ENCODE measurements at regions not wholly inside any gene's neighbourhood (a gene's known extent, or its start where the extent isn't known, plus 50 kb on each side); places are given as distances from the start of the nearest gene placed in this dataset.

DNA sequence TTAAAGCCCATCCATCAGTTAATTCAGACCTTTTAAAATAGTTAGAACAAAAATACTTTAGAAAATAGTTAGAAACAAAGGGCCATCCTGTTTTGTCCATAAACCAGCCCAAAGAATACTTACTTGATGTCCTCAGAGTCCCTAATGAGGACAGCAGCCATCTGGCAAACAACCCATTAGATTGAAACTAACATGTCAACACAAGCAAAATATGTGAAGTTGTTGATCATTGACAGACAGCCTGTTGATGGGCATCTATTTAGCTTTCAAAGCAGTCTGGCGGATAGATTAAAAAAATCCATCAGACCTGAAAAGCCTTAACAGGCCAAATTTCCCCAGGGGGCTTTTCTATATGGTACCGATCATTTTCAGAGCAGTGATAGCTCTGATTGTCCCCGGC lies 154.2 kb upstream of the TSHZ2 start:
- no peak overlapping the region for H3K4me3 ChIP-seq
- ATAC-seq, result no peak
- H3K4me1 ChIP-seq, result no peaks in the 10 kb centered on the region
- TF ChIP-seq, protein P1, sequence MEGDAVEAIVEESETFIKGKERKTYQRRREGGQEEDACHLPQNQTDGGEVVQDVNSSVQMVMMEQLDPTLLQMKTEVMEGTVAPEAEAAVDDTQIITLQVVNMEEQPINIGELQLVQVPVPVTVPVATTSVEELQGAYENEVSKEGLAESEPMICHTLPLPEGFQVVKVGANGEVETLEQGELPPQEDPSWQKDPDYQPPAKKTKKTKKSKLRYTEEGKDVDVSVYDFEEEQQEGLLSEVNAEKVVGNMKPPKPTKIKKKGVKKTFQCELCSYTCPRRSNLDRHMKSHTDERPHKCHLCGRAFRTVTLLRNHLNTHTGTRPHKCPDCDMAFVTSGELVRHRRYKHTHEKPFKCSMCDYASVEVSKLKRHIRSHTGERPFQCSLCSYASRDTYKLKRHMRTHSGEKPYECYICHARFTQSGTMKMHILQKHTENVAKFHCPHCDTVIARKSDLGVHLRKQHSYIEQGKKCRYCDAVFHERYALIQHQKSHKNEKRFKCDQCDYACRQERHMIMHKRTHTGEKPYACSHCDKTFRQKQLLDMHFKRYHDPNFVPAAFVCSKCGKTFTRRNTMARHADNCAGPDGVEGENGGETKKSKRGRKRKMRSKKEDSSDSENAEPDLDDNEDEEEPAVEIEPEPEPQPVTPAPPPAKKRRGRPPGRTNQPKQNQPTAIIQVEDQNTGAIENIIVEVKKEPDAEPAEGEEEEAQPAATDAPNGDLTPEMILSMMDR (IDR thresholded peaks at IDR 0.05), result no peak
- TF ChIP-seq POLR2A (IDR thresholded peaks at IDR 0.05) (no peak), EP300 (IDR thresholded peaks at IDR 0.05) (no peak)
- H3K27me3 ChIP-seq, result no peaks in the 10 kb centered on the region
- H3K36me3 ChIP-seq, result no peaks in the 10 kb centered on the region
- WGBS, 2 donors (ENCODE audit: low coverage in 1 of 2), result 96% methylated on average over 3 of the region's 3 CpGs; no CpG with 5 or more reads in 1 of the 2 donors
- no peak overlapping the region for H3K27ac ChIP-seq
- H3K9me3 ChIP-seq, result no peaks in the 10 kb centered on the region

DNA sequence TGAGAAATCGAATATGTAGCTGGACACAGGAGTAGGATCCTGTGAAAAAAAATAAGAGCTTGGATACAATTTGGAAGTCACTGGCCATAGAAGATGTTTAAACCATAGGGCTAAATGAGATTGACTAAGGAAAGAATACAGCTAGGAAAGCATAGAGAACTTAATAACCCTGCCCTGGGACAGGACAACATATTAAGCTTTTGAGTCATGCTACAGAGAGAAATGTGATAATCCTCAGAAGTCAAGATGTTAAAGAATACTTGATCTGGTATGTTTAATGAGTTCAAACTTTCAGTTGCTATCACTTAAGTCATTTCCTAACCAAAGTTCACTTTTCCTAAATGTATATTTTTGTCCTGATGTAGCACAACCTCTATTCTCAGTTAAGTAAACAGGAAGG lies 154.6 kb upstream of the TSHZ2 start:
- WGBS, 2 donors (ENCODE audit: low coverage in 1 of 2), result 60 to 73% methylated on average over 1 of the region's 1 CpG
- no peaks in the 10 kb centered on the region for H3K27me3 ChIP-seq
- H3K27ac ChIP-seq, result no peak overlapping the region
- H3K9me3 ChIP-seq, result no peaks in the 10 kb centered on the region
- H3K36me3 ChIP-seq, result no peaks in the 10 kb centered on the region
- H3K4me3 ChIP-seq, result no peak overlapping the region
- no peak for TF ChIP-seq POLR2AphosphoS5 (IDR thresholded peaks at IDR 0.05)
- no peak for TF ChIP-seq EP300 (IDR thresholded peaks at IDR 0.05)
- TF ChIP-seq POLR2A (IDR thresholded peaks at IDR 0.05), result no peak
- no peaks in the 10 kb centered on the region for H3K4me1 ChIP-seq
- no peak for ATAC-seq

DNA sequence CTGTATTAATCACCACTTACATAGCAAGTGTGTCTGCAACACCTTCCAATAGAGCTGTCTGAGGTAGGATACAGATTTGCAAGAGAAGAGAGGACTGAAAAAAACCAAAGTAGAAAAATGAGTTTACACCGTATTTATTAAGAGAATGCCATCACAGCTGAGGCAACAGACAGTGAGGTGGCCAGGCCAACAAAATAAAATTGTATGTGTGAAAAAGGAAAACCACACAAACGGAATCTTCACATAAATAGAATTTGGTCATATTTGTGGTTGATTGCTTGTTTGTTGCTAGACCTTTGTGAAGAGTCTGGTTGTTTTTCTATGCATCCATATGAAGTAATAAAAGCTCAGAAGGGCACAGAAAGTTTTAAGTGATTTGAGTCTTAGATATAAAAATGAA lies 157.8 kb upstream of the TSHZ2 start:
- Histone ChIP-seq H3K4me3 (no peak overlapping the region), H3K9me3 (no peaks in the 10 kb centered on the region), H3K27ac (no peak overlapping the region), H3K36me3 (no peaks in the 10 kb centered on the region), H3K4me1 (no peaks in the 10 kb centered on the region), H3K27me3 (no peaks in the 10 kb centered on the region)
- no peak for ATAC-seq
- TF ChIP-seq POLR2A (IDR thresholded peaks at IDR 0.05) (no peak), EP300 (IDR thresholded peaks at IDR 0.05) (no peak), POLR2AphosphoS5 (IDR thresholded peaks at IDR 0.05) (no peak)
- TF ChIP-seq, protein P1 (IDR thresholded peaks at IDR 0.05), result no peak
- 57 to 74% methylated on average over 2 of the region's 2 CpGs for WGBS, 2 donors (ENCODE audit: low coverage in 1 of 2)

DNA sequence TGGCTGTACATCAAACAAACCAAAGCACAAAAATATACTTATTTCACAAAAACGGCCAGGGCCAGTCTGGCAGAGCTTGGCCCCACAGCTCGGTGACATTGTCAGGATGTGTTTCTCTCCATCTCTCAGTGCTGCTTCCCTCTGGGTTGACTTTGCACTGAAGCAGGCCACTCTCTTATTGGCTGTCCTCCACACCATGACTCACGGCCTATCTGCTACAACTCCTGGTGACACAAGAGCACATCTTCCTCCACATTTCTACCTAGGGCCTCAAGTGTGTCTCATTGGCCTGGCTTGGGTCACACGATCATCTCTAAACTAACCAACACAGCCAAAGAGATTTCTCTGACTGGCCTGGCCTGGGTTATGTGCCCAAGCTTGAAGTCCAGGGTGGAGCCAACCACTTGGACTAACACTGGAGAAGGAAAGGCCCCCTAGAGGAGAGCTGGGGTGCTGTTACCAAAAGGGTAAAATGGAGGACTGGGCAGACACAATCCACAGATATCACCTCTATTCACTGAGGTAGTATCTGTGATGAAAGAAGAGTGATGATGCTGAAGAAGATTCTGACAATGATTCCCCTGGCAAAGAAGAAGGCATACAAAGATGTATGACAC lies 159.8 kb upstream of the TSHZ2 start:
- H3K27ac ChIP-seq, result no peak overlapping the region
- no peaks in the 10 kb centered on the region for H3K9me3 ChIP-seq
- H3K27me3 ChIP-seq, result no peaks in the 10 kb centered on the region
- no peak overlapping the region for H3K4me3 ChIP-seq
- no peaks in the 10 kb centered on the region for H3K36me3 ChIP-seq
- no peak for TF ChIP-seq POLR2AphosphoS5 (IDR thresholded peaks at IDR 0.05)
- no peak for TF ChIP-seq POLR2A (IDR thresholded peaks at IDR 0.05)
- TF ChIP-seq, protein P1 (IDR thresholded peaks at IDR 0.05), result no peak
- no peak for TF ChIP-seq EP300 (IDR thresholded peaks at IDR 0.05)
- no peak for ATAC-seq
- H3K4me1 ChIP-seq, result no peaks in the 10 kb centered on the region
- WGBS, 2 donors (ENCODE audit: low coverage in 1 of 2), result 83 to 93% methylated on average over 3 to 4 of the region's 4 CpGs

DNA sequence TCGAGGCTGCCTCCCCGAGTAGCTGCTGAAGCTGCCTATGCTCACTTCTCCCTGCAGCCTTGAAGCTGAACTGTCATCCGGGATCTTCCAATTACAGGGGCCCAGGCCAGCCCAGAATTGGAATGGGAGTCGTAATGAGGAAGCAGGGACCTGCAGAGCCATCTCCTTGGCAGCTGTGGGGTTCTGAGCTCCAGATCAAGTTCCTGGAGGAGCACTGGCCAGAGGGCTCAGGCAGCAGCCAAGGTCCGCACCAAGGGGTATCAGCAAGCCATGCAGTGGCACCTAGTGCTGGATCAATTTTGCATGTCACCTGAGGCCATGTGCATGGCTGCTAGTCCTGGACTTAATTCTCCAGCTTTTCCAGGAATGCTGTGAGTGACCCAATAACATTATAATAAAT lies 163.2 kb upstream of the TSHZ2 start:
- Histone ChIP-seq H3K4me3 (no peak overlapping the region), H3K4me1 (no peaks in the 10 kb centered on the region), H3K9me3 (no peaks in the 10 kb centered on the region), H3K27ac (no peak overlapping the region), H3K27me3 (no peaks in the 10 kb centered on the region), H3K36me3 (no peaks in the 10 kb centered on the region)
- no peak for ATAC-seq
- 72 to 90% methylated on average over 2 to 3 of the region's 5 CpGs for WGBS, 2 donors (ENCODE audit: low coverage in 1 of 2)
- TF ChIP-seq, protein P1 (IDR thresholded peaks at IDR 0.05), result no peak
- TF ChIP-seq POLR2A (IDR thresholded peaks at IDR 0.05), result no peak
- TF ChIP-seq POLR2AphosphoS5 (IDR thresholded peaks at IDR 0.05), result no peak
- TF ChIP-seq EP300 (IDR thresholded peaks at IDR 0.05), result no peak

Measured in gastroesophageal sphincter (tissue), 4 donors.